ENCODE measurements at regions not wholly inside any gene's neighbourhood (a gene's known extent, or its start where the extent isn't known, plus 50 kb on each side); places are given as distances from the start of the nearest gene placed in this dataset.

DNA sequence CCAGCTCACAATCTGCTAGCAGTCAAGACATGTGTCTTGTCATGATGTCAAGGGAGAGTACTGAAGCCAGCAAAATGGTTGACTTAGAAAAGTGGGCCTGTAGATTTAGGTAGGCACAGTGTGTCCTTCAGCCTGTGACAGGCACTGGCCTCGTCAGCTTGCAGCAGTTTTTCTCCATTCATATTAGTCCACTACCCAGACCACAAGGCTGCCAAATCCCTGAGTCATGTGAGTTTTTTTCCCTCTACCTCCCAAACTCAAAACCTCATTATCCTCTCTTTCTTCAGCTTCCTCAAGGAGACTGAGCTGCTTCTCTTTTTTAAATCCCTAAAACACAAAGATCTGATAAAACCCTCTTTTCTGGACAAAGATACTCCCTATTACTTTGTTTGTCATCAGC lies 102.6 kb upstream of the HS3ST3A1 start:
- no peak overlapping the region for H3K4me3 ChIP-seq
- TF ChIP-seq CTCF (IDR thresholded peaks at IDR 0.05): no peak

DNA sequence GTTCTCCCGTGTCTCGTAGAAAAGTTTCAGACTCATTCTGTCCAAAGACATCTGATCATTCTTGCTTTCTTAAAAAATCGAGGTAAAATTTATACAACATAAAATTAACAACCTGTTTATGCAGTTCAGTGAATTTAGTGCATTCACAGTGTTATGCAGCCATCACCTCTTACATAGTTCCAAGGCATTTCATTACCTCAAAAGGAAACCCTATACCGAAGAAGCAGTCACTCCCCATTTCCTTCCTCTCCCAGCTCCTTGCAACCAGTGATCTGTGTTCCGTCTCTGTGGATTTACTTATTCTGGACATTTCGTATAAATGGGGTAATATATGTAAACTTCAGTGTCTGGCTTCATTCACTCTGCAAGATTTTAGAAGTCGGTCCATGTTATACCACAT lies 103.5 kb upstream of the HS3ST3A1 start:
- no peak overlapping the region for H3K4me3 ChIP-seq
- DNase-seq (ENCODE audit: low spot score): no peak
- no peak overlapping the region for H3K27ac ChIP-seq
- H3K9me3 ChIP-seq: no peaks in the 10 kb centered on the region
- TF ChIP-seq CTCF (IDR thresholded peaks at IDR 0.05): no peak
- H3K27me3 ChIP-seq: no peaks in the 10 kb centered on the region
- no peaks in the 10 kb centered on the region for H3K36me3 ChIP-seq
- no peaks in the 10 kb centered on the region for H3K4me1 ChIP-seq

More for the DNA sequence above, 102.6 kb upstream of the HS3ST3A1 start:
- no peak for DNase-seq (ENCODE audit: low spot score)
- Histone ChIP-seq H3K27ac (no peak overlapping the region), H3K27me3 (no peaks in the 10 kb centered on the region), H3K36me3 (no peaks in the 10 kb centered on the region), H3K4me1 (no peaks in the 10 kb centered on the region), H3K9me3 (no peaks in the 10 kb centered on the region)

- H3K27me3 ChIP-seq: no peaks in the 10 kb centered on the region
- TF ChIP-seq CTCF (IDR thresholded peaks at IDR 0.05): no peak
- no peak for DNase-seq (ENCODE audit: low spot score)
- no peaks in the 10 kb centered on the region for H3K36me3 ChIP-seq
- no peak overlapping the region for H3K27ac ChIP-seq
- no peak overlapping the region for H3K4me3 ChIP-seq
- no peaks in the 10 kb centered on the region for H3K9me3 ChIP-seq
- H3K4me1 ChIP-seq: no peaks in the 10 kb centered on the region
Observed at GRCh38 chr17:13721705-13722104, 120.0 kb upstream of the HS3ST3A1 start.

- Histone ChIP-seq H3K27ac (no peak overlapping the region), H3K9me3 (no peaks in the 10 kb centered on the region), H3K36me3 (no peaks in the 10 kb centered on the region), H3K27me3 (no peaks in the 10 kb centered on the region), H3K4me1 (no peaks in the 10 kb centered on the region), H3K4me3 (no peak overlapping the region)
- DNase-seq (ENCODE audit: low spot score): no peak
- no peak for TF ChIP-seq CTCF (IDR thresholded peaks at IDR 0.05)
Observed at GRCh38 chr17:13725288-13725990, 123.7 kb upstream of the HS3ST3A1 start.

DNA sequence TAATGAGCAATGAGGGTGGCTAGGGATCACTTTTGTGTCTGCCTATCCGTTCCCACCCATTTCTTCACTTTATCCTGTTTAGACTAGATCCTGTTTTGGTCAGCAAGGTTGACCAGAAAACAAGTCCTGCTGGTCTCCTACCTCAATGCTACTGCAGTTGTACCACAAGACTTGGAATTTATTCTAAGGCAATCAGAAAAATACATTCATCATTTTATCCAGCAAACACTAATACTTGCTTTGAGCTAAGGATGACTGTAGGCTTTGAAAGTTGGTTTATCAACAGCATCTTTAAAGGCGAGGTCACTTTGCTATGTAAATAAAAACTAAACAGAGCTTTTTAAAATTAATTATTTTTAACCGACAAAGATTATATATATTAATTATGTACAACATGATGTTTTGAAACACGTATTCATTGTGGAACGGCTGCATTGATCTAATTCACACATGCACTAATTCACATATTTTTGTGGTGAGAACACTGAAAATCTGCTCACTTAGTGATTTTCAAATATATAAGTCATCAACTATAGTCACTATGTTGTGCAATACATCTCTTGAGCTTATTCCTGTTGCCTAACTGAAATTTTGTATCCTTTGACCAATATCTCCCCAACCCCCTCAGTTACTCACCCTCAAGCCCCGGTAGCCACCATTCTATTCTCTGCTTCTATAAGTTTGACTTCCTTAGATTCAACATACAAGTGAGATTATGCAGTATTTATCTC lies 125.9 kb upstream of the HS3ST3A1 start:
- TF ChIP-seq CTCF (IDR thresholded peaks at IDR 0.05): no peak
- H3K27me3 ChIP-seq: no peaks in the 10 kb centered on the region
- H3K27ac ChIP-seq: no peak overlapping the region
- no peaks in the 10 kb centered on the region for H3K9me3 ChIP-seq
- no peaks in the 10 kb centered on the region for H3K4me1 ChIP-seq
- no peaks in the 10 kb centered on the region for H3K36me3 ChIP-seq
- DNase-seq (ENCODE audit: low spot score): no peak
- no peak overlapping the region for H3K4me3 ChIP-seq

Data from right atrium auricular region (tissue), 2 donors.